HepG2 (cell line): ENCODE measurements at regions not wholly inside any gene's neighbourhood (a gene's known extent, or its start where the extent isn't known, plus 50 kb on each side); places are given as distances from the start of the nearest gene placed in this dataset.

Experiments
- ATAC-seq: fragments of 200-7000 bp; cut with Tn5 transposase; 3 replicates; pipeline ENCODE4 v1.9.1; 2020; ENCODE audit warnings: mild to moderate bottlenecking, moderate library complexity
- BruUV-seq: library from RNA; stranded (reverse); fragments of 400-500 nt; replicated peaks from 2 replicates; lab custom pipeline; 2021; lab: Mats Ljungman, UMichigan
- CTCF ChIA-PET: fragments of 300-600 bp; formaldehyde crosslinking; extraction: SDS; loops from one replicate; lab custom pipeline; 2021; ENCODE audit warnings: low total read pairs, inconsistent platforms, low intra/inter-chr PET ratio; lab: Yijun Ruan, JAX
- POLR2A ChIA-PET: fragments of 350-600 bp; sonication (Branson Sonifier 250); formaldehyde crosslinking; loops from one replicate; lab custom pipeline; 2020; ENCODE audit warnings: antibody characterized with exemption, inconsistent platforms; lab: Yijun Ruan, JAX
- DNase-seq: peaks from one replicate; pipeline ENCODE4 v3.0.0-alpha.2; 2015; ENCODE audit warnings: low spot score
- FAIRE-seq: peaks from 3 replicates; lab custom pipeline; 2011; peaks lifted over from hg19 to GRCh38; lab: Jason Lieb, UNC
- H2AFZ ChIP-seq: one replicate; pipeline ENCODE4 v1.6.1; 2011; ENCODE audit warnings: low read length, inconsistent platforms
- H3K27ac ChIP-seq: fragments of 300-600 bp; 3 replicates; pipeline ENCODE4 v1.8.0; 2011; ENCODE audit warnings: mixed run types, mild to moderate bottlenecking, mixed read lengths, low read length, inconsistent platforms; ENCODE audit not compliant: insufficient read depth; ENCODE audit errors: extremely low read length
- H3K27me3 ChIP-seq, 2 experiments: fragments of 200-600 bp in 1 of 2; 2 replicates in 1 of 2; 3 replicates in 1 of 2; pipeline versions ENCODE4 v1.6.0 to v1.8.0; 2011; ENCODE audit warnings: low read length in 2 of 2, mild to moderate bottlenecking in 2 of 2, moderate library complexity in 2 of 2, inconsistent platforms in 1 of 2; ENCODE audit not compliant: insufficient read depth in 2 of 2, control insufficient read depth in 1 of 2
- H3K36me3 ChIP-seq, 2 experiments: fragments of 200-600 bp in 1 of 2; replicated peaks in 1 of 2; 2 replicates in 1 of 2; 3 replicates in 1 of 2; pipeline versions ENCODE4 v1.5.1 to v1.8.0; 2011; ENCODE audit warnings: low read length in 2 of 2, inconsistent platforms in 1 of 2; ENCODE audit not compliant: insufficient read depth in 2 of 2, control insufficient read depth in 1 of 2
- H3K4me1 ChIP-seq: 2 replicates; pipeline ENCODE4 v1.5.1; 2012; ENCODE audit warnings: low read length, inconsistent platforms; ENCODE audit not compliant: insufficient read depth
- H3K4me2 ChIP-seq: 2 replicates; pipeline ENCODE4 v1.6.0; 2011; ENCODE audit warnings: low read depth, low read length, inconsistent platforms
- H3K4me3 ChIP-seq, 3 experiments: fragments of 200-600 bp in 1 of 3; sonication (generic), shearing (Covaris generic) in 1 of 3; replicated peaks in 1 of 3; 2 replicates each; pipeline ENCODE4 v1.5.1; 2011 to 2016; ENCODE audit warnings: low read length in 3 of 3, inconsistent platforms in 2 of 3, low read depth in 2 of 3, mild to moderate bottlenecking in 2 of 3, control low read depth in 1 of 3, mixed read lengths in 1 of 3; ENCODE audit not compliant: insufficient read depth in 1 of 3
- H3K79me2 ChIP-seq: one replicate; pipeline ENCODE4 v1.6.1; 2011; ENCODE audit warnings: low read length, inconsistent platforms; ENCODE audit not compliant: insufficient read depth
- H3K9ac ChIP-seq: 2 replicates; pipeline ENCODE4 v1.6.0; 2011; ENCODE audit warnings: mild to moderate bottlenecking, low read depth, low read length, inconsistent platforms; ENCODE audit not compliant: insufficient read depth
- H3K9me3 ChIP-seq: 2 replicates; pipeline ENCODE4 v1.5.1; 2012; ENCODE audit warnings: mild to moderate bottlenecking, low read length
- H4K20me1 ChIP-seq: 2 replicates; pipeline ENCODE4 v1.6.0; 2011; ENCODE audit warnings: inconsistent platforms, mild to moderate bottlenecking, low read length, moderate library complexity; ENCODE audit not compliant: insufficient read depth
- POLR2AphosphoS5 ChIP-seq: IDR thresholded peaks from 2 replicates; pipeline ENCODE4 v1.6.1; 2012; ENCODE audit warnings: low read depth, low read length
- ZBTB40 ChIP-seq, 2 experiments: fragments of 450-650 bp in 1 of 2; sonication (generic) in 1 of 2; formaldehyde crosslinking in 1 of 2; IDR thresholded peaks; 2 replicates each; pipeline versions ENCODE4 v1.6.1 to v1.8.0; 2016 to 2022; ENCODE audit warnings: antibody characterized with exemption in 1 of 2, mild to moderate bottlenecking in 1 of 2, missing genetic modification reagents in 1 of 2
- ZNF335 ChIP-seq: sonication (generic); formaldehyde crosslinking; IDR thresholded peaks from 2 replicates; pipeline ENCODE4 v1.4.0; 2020; ENCODE audit warnings: missing genetic modification reagents
- WGBS: methylation state at CpG from one replicate; pipeline ENCODE4 v1.1.6; 2017; ENCODE audit warnings: low lambda C conversion rate; 5-methylcytosine and 5-hydroxymethylcytosine counted together
- in situ Hi-C: cut with HindIII; loops from 2 replicates; pipeline ENCODE4 v1.10.0; 2017; ENCODE audit warnings: low pct_unique_long_range_greater_than_20kb; ENCODE audit not compliant: extremely low pct_ligation_motif_present
- intact Hi-C: fragments of 100-400 bp; cut with micrococcal nuclease; formaldehyde crosslinking; loops from one replicate; pipeline ENCODE4 v1.10.0; 2022; ENCODE audit not compliant: unreplicated experiment

GRCh38 chr21:16788584-16788983 is 724.3 kb upstream of the CXADR start (continued):
- TF ChIP-seq ZBTB40 (IDR thresholded peaks at IDR 0.05) (no peak), ZBTB40 (CRISPR knock-in tag; IDR thresholded peaks at IDR 0.05) (no peak)

GRCh38 chr21:16789636-16790035 is 723.2 kb upstream of the CXADR start:
- H3K79me2 ChIP-seq, result no peaks in the 10 kb centered on the region
- intact Hi-C loops, result no loop called here
- TF ChIP-seq POLR2AphosphoS5 (no peak), ZNF335 (no peak)
- WGBS, result 10% methylated on average over 3 of the region's 3 CpGs
- no peak overlapping the region for H2AFZ ChIP-seq
- H3K9me3 ChIP-seq, result no peaks in the 10 kb centered on the region
- no peak overlapping the region for H3K9ac ChIP-seq
- DNase-seq, result no peak
- no peaks in the 10 kb centered on the region for H3K36me3 ChIP-seq
- no peak for ATAC-seq
- CTCF ChIA-PET, result no interaction called here
- H4K20me1 ChIP-seq, result no peaks in the 10 kb centered on the region
- in situ Hi-C loops, result no loop called here
- H3K27ac ChIP-seq, result no peak overlapping the region
- H3K4me1 ChIP-seq, result no peaks in the 10 kb centered on the region
- BruUV-seq, result no TSS peak
- H3K27me3 ChIP-seq, result no peaks in the 10 kb centered on the region
- no peak for FAIRE-seq
- H3K4me3 ChIP-seq, result no peak overlapping the region
- no peak overlapping the region for H3K4me2 ChIP-seq
- POLR2A ChIA-PET, result no interaction called here
